B cell (primary cell): ENCODE measurements at regions not wholly inside any gene's neighbourhood (a gene's known extent, or its start where the extent isn't known, plus 50 kb on each side); places are given as distances from the start of the nearest gene placed in this dataset.

Experiments used
- ATAC-seq: fragments of 200-7000 bp; cut with Tn5 transposase; one replicate; pipeline ENCODE4 v1.10.0; 2021; ENCODE audit warnings: low read depth, mild to moderate bottlenecking, moderate number of reproducible peaks, moderate library complexity
- CTCF ChIA-PET: fragments of 350-600 bp; sonication (Branson Sonifier 250); formaldehyde crosslinking; loops from one replicate; lab custom pipeline; 2021; ENCODE audit warnings: antibody characterized with exemption, inconsistent platforms; lab: Charles Lee
- POLR2A ChIA-PET: fragments of 350-600 bp; sonication (Branson Sonifier 250); formaldehyde crosslinking; loops from one replicate; lab custom pipeline; 2021; ENCODE audit warnings: antibody characterized with exemption; lab: Charles Lee
- DNase-seq: peaks from one replicate; pipeline ENCODE4 v3.0.0; 2013
- H2AFZ ChIP-seq: 2 replicates; pipeline ENCODE4 v1.6.1; 2012; ENCODE audit warnings: mild to moderate bottlenecking, low read depth, low read length; ENCODE audit not compliant: insufficient read depth, poor library complexity, severe bottlenecking
- H3K27ac ChIP-seq, 2 donors: 1 replicate in 1 of 2; 2 replicates in 1 of 2; pipeline ENCODE4 v1.5.1; 2012 to 2013; ENCODE audit warnings: low read length in 2 of 2, mild to moderate bottlenecking in 2 of 2, moderate library complexity in 1 of 2
- H3K27me3 ChIP-seq, 4 experiments: fragments of 200-600 bp in 1 of 4; sonication (generic) in 1 of 4; replicated peaks in 1 of 4; 1 replicate in 2 of 4; 2 replicates in 2 of 4; pipeline versions ENCODE4 v1.6.1 to v1.7.0; 2013 to 2016; ENCODE audit warnings: low read length in 3 of 4, mild to moderate bottlenecking in 2 of 4, mixed read lengths in 1 of 4, moderate library complexity in 1 of 4; ENCODE audit not compliant: insufficient read depth in 4 of 4, control insufficient read depth in 3 of 4; ENCODE audit errors: control extremely low read depth in 1 of 4
- H3K36me3 ChIP-seq, 2 experiments: replicated peaks in 1 of 2; 1 replicate in 1 of 2; 2 replicates in 1 of 2; pipeline versions ENCODE4 v1.6.1 to v1.7.1; 2013; ENCODE audit warnings: low read length in 1 of 2; ENCODE audit not compliant: insufficient read depth in 2 of 2, control insufficient read depth in 1 of 2; ENCODE audit errors: control extremely low read depth in 1 of 2, extremely low read depth in 1 of 2
- H3K4me1 ChIP-seq, 2 donors: fragments of 200-600 bp in 1 of 2; sonication (generic) in 1 of 2; 1 replicate in 1 of 2; 2 replicates in 1 of 2; pipeline versions ENCODE4 v1.5.1 to v1.6.1; 2013 to 2017; ENCODE audit warnings: low read length in 2 of 2; ENCODE audit not compliant: control insufficient read depth in 2 of 2, insufficient read depth in 2 of 2
- H3K4me2 ChIP-seq: replicated peaks from 2 replicates; pipeline ENCODE3; 2012; ENCODE audit warnings: mild to moderate bottlenecking, low read depth, low read length; ENCODE audit not compliant: poor library complexity, severe bottlenecking
- H3K4me3 ChIP-seq, 5 experiments: fragments of 200-600 bp in 1 of 5; sonication (generic) in 1 of 5; 1 replicate in 3 of 5; 2 replicates in 2 of 5; pipeline versions ENCODE4 v1.5.1 to v1.7.0; 2011 to 2016; ENCODE audit warnings: low read length in 4 of 5, mild to moderate bottlenecking in 4 of 5, low read depth in 2 of 5, control low read depth in 1 of 5, moderate library complexity in 1 of 5; ENCODE audit not compliant: insufficient read depth in 1 of 5; ENCODE audit errors: control extremely low read depth in 1 of 5, extremely low read depth in 1 of 5
- H3K79me2 ChIP-seq: fragments of 200-600 bp; sonication (generic); one replicate; pipeline ENCODE4 v1.6.0; 2016; ENCODE audit warnings: low read length; ENCODE audit not compliant: control insufficient read depth, insufficient read depth
- H3K9ac ChIP-seq: fragments of 200-600 bp; sonication (generic); 2 replicates; pipeline ENCODE4 v1.6.1; 2017; ENCODE audit warnings: mild to moderate bottlenecking, low read length, moderate library complexity
- H3K9me3 ChIP-seq, 3 donors: one replicate each; pipeline versions ENCODE4 v1.6.1 to v1.7.1; 2013; ENCODE audit warnings: low read length in 2 of 3; ENCODE audit not compliant: control insufficient read depth in 2 of 3, insufficient read depth in 1 of 3; ENCODE audit errors: control extremely low read depth in 1 of 3
- H4K20me1 ChIP-seq: 2 replicates; pipeline ENCODE4 v1.6.0; 2012; ENCODE audit warnings: mild to moderate bottlenecking, low read length; ENCODE audit not compliant: insufficient read depth, control insufficient read depth, poor library complexity, severe bottlenecking
- H3K27ac Mint-ChIP-seq: one replicate; pipeline ENCODE4 v1.8.0; 2021; ENCODE audit warnings: mixed read lengths
- H3K27me3 Mint-ChIP-seq: one replicate; pipeline ENCODE4 v1.8.0; 2021; ENCODE audit warnings: mixed read lengths
- H3K4me1 Mint-ChIP-seq: one replicate; pipeline ENCODE4 v1.8.0; 2021; ENCODE audit warnings: mixed read lengths
- H3K4me3 Mint-ChIP-seq: one replicate; pipeline ENCODE4 v1.8.0; 2021; ENCODE audit warnings: mixed read lengths
- H3K9me3 Mint-ChIP-seq: one replicate; pipeline ENCODE4 v1.8.0; 2022; ENCODE audit warnings: mixed read lengths; ENCODE audit not compliant: insufficient read depth
- CTCF ChIP-seq: fragments of 200-600 bp; IDR thresholded peaks from one replicate; pipeline ENCODE4 v1.8.0; 2022; ENCODE audit warnings: antibody characterized with exemption, mild to moderate bottlenecking
- EZH2 ChIP-seq: IDR thresholded peaks from 2 replicates; pipeline ENCODE4 v1.6.1; 2012; ENCODE audit warnings: borderline replicate concordance, low read depth, mild to moderate bottlenecking, moderate library complexity, low read length; ENCODE audit not compliant: insufficient read depth, poor library complexity, severe bottlenecking
- WGBS: methylation state at CpG from one replicate; pipeline ENCODE4 v1.1.5; 2013; ENCODE audit warnings: missing lambda C conversion rate; ENCODE audit not compliant: insufficient coverage; 5-methylcytosine and 5-hydroxymethylcytosine counted together
- intact Hi-C: fragments of 100-400 bp; cut with micrococcal nuclease; formaldehyde crosslinking; loops from one replicate; pipeline ENCODE4 v1.10.0; 2022

GRCh38 chr12:61810486-61810885 lies 449.7 kb upstream of the USP15 start:
- DNase-seq (no peak), ATAC-seq (no peak)
- H3K27ac Mint-ChIP-seq, result no peak overlapping the region
- H3K4me3 ChIP-seq, result no peak overlapping the region
- H3K27me3 ChIP-seq, result no peaks in the 10 kb centered on the region
- intact Hi-C loops, result no loop called here
- no peak overlapping the region for H3K4me2 ChIP-seq
- no peak overlapping the region for H2AFZ ChIP-seq
- no peak overlapping the region for H3K27ac ChIP-seq
- peaks cover 0 to 11% (median 2%) of the 10 kb centered on the region in 3 donors for H3K9me3 ChIP-seq
- H3K9ac ChIP-seq, result no peak overlapping the region
- H3K4me3 Mint-ChIP-seq, result no peak overlapping the region
- no peaks in the 10 kb centered on the region for H3K79me2 ChIP-seq
- no peaks in the 10 kb centered on the region for H3K4me1 Mint-ChIP-seq
- WGBS, result no CpG with 5 or more reads among the region's 1 CpG
- H3K27me3 Mint-ChIP-seq, result no peaks in the 10 kb centered on the region
- ChIA-PET CTCF (no interaction called here), POLR2A (no interaction called here)
- no peak for TF ChIP-seq EZH2
- TF ChIP-seq CTCF, result no peak
- H3K9me3 Mint-ChIP-seq, result peaks cover 8% of the 10 kb centered on the region
- H3K4me1 ChIP-seq, result no peaks in the 10 kb centered on the region
- H3K36me3 ChIP-seq, result no peaks in the 10 kb centered on the region
- no peaks in the 10 kb centered on the region for H4K20me1 ChIP-seq

GRCh38 chr12:61821381-61821780 lies 438.8 kb upstream of the USP15 start:
- intact Hi-C loops, result no loop called here
- no peak for ATAC-seq
- Mint-ChIP-seq H3K27ac (no peak overlapping the region), H3K4me1 (no peaks in the 10 kb centered on the region), H3K27me3 (no peaks in the 10 kb centered on the region), H3K4me3 (no peak overlapping the region), H3K9me3 (peaks cover 1% of the 10 kb centered on the region)
- no peaks in the 10 kb centered on the region for H3K4me1 ChIP-seq
- no peak overlapping the region for H2AFZ ChIP-seq
- H3K4me2 ChIP-seq, result no peak overlapping the region
- no peak for DNase-seq
- H4K20me1 ChIP-seq, result no peaks in the 10 kb centered on the region
- H3K79me2 ChIP-seq, result no peaks in the 10 kb centered on the region
- no peak overlapping the region for H3K27ac ChIP-seq
- no peaks in the 10 kb centered on the region for H3K36me3 ChIP-seq
- CTCF ChIA-PET, result interaction anchor here (0.6 to 0.7 kb wide), 2 partner anchors 9 to 23 kb away, joined by 3 to 4 read pairs; no protein-coding TSS in a partner anchor
- no peaks in the 10 kb centered on the region for H3K9me3 ChIP-seq
- no peak overlapping the region for H3K9ac ChIP-seq
- no peak for TF ChIP-seq CTCF
- TF ChIP-seq EZH2, result no peak
- H3K27me3 ChIP-seq, result no peaks in the 10 kb centered on the region
- H3K4me3 ChIP-seq, result no peak overlapping the region
- POLR2A ChIA-PET, result no interaction called here
